SU-DHL-6 (cell line): ENCODE measurements at regions not wholly inside any gene's neighbourhood (a gene's known extent, or its start where the extent isn't known, plus 50 kb on each side); places are given as distances from the start of the nearest gene placed in this dataset.
"Not testable (repeated sequence)": the region's sequence is repeated elsewhere in the genome, so short reads cannot be mapped to it uniquely, and the experiment has no call there.

ENCODE experiments used
- H2AFZ ChIP-seq: fragments of 200-600 bp; sonication (generic); 2 replicates; pipeline ENCODE4 v1.6.1; 2014; ENCODE audit warnings: low read depth, mild to moderate bottlenecking, moderate library complexity, mixed read lengths, antibody characterized with exemption, low read length; ENCODE audit not compliant: severe bottlenecking
- H3F3A ChIP-seq: fragments of 200-600 bp; shearing (Covaris generic); 2 replicates; pipeline ENCODE4 v1.6.0; 2016; ENCODE audit warnings: antibody characterized with exemption, mild to moderate bottlenecking; ENCODE audit not compliant: insufficient read depth
- H3K27ac ChIP-seq: fragments of 200-600 bp; sonication (generic); 2 replicates; pipeline ENCODE4 v1.5.1; 2016; ENCODE audit warnings: low read depth, mild to moderate bottlenecking, low read length, moderate library complexity, mixed read lengths
- H3K27me3 ChIP-seq: fragments of 200-600 bp; sonication (generic), shearing (Covaris generic); 2 replicates; pipeline ENCODE4 v1.6.0; 2014; ENCODE audit warnings: mild to moderate bottlenecking, low read length
- H3K36me3 ChIP-seq: fragments of 200-600 bp; sonication (generic); 2 replicates; pipeline ENCODE4 v1.6.1; 2014; ENCODE audit warnings: mild to moderate bottlenecking, low read length, mixed read lengths
- H3K4me2 ChIP-seq: fragments of 300-600, 200-600 bp; shearing (Covaris generic), sonication (generic); 2 replicates; pipeline ENCODE4 v1.6.0; 2014; ENCODE audit warnings: low read length, low read depth, mild to moderate bottlenecking; ENCODE audit not compliant: poor library complexity, severe bottlenecking
- H3K4me3 ChIP-seq: fragments of 200-600 bp; sonication (generic); 2 replicates; pipeline ENCODE4 v1.5.1; 2014; ENCODE audit warnings: antibody characterized with exemption, low read length, mild to moderate bottlenecking, mixed read lengths; ENCODE audit not compliant: insufficient read depth, poor library complexity, severe bottlenecking
- H3K79me2 ChIP-seq: fragments of 200-600 bp; sonication (generic); 2 replicates; pipeline ENCODE4 v1.6.1; 2014; ENCODE audit warnings: mild to moderate bottlenecking, low read length, moderate library complexity; ENCODE audit not compliant: insufficient read depth
- H3K9ac ChIP-seq: fragments of 200-600 bp; sonication (generic); 2 replicates; pipeline ENCODE4 v1.7.0; 2014; ENCODE audit warnings: mild to moderate bottlenecking, low read length
- H3K9me2 ChIP-seq: fragments of 200-600 bp; sonication (generic); replicated peaks from 2 replicates; pipeline ENCODE4 v1.6.1; 2014; ENCODE audit warnings: low read length; ENCODE audit not compliant: insufficient read depth
- H3K9me3 ChIP-seq: fragments of 200-600 bp; sonication (generic); 2 replicates; pipeline ENCODE4 v1.6.1; 2014; ENCODE audit warnings: low read length, mixed read lengths; ENCODE audit not compliant: insufficient read depth
- H4K20me1 ChIP-seq: fragments of 200-600 bp; sonication (generic); 2 replicates; pipeline ENCODE4 v1.6.1; 2014; ENCODE audit warnings: low read depth, mild to moderate bottlenecking, antibody characterized with exemption, low read length, moderate library complexity, mixed read lengths
- CTCF ChIP-seq: fragments of 200-600 bp; sonication (generic); IDR thresholded peaks from one replicate; pipeline ENCODE4 v1.5.1; 2017; ENCODE audit warnings: antibody characterized with exemption, mild to moderate bottlenecking, low read length, moderate library complexity; ENCODE audit not compliant: insufficient read depth, poor library complexity, severe bottlenecking
- EZH2phosphoT487 ChIP-seq: fragments of 200-600 bp; sonication (generic), shearing (Covaris generic); conservative IDR thresholded peaks from 2 replicates; pipeline ENCODE4 v1.6.1; 2018; ENCODE audit warnings: mild to moderate bottlenecking, antibody characterized with exemption, low read length, moderate library complexity, mixed read lengths

- H3K4me2 ChIP-seq: no peak overlapping the region
- no peaks in the 10 kb centered on the region for H3K27me3 ChIP-seq
- no peaks in the 10 kb centered on the region for H4K20me1 ChIP-seq
- TF ChIP-seq CTCF: no peak
- TF ChIP-seq EZH2phosphoT487: no peak
- no peaks in the 10 kb centered on the region for H3K36me3 ChIP-seq
- no peaks in the 10 kb centered on the region for H3K9me2 ChIP-seq
- H2AFZ ChIP-seq: no peak overlapping the region
- no peaks in the 10 kb centered on the region for H3F3A ChIP-seq
- H3K9me3 ChIP-seq: no peaks in the 10 kb centered on the region
- H3K79me2 ChIP-seq: no peaks in the 10 kb centered on the region
- no peak overlapping the region for H3K9ac ChIP-seq
- H3K4me3 ChIP-seq: no peak overlapping the region
- H3K27ac ChIP-seq: no peak overlapping the region
These were observed 117.2 kb downstream of the SLC4A3 start for GRCh38 chr2:219744600-219744999.

- Histone ChIP-seq H3F3A (no peaks in the 10 kb centered on the region), H3K9ac (no peak overlapping the region), H3K4me3 (no peak overlapping the region), H3K4me2 (no peak overlapping the region), H3K36me3 (no peaks in the 10 kb centered on the region), H3K79me2 (no peaks in the 10 kb centered on the region), H3K27me3 (no peaks in the 10 kb centered on the region), H3K9me3 (no peaks in the 10 kb centered on the region), H2AFZ (no peak overlapping the region), H4K20me1 (no peaks in the 10 kb centered on the region), H3K9me2 (no peaks in the 10 kb centered on the region), H3K27ac (no peak overlapping the region)
- no peak for TF ChIP-seq EZH2phosphoT487
- no peak for TF ChIP-seq CTCF
These were observed 120.2 kb downstream of the SLC4A3 start for GRCh38 chr2:219747637-219748036.

- no peaks in the 10 kb centered on the region for H3K79me2 ChIP-seq
- no peak for TF ChIP-seq EZH2phosphoT487
- TF ChIP-seq CTCF: no peak
- H3K4me3 ChIP-seq: no peak overlapping the region
- H3K36me3 ChIP-seq: no peaks in the 10 kb centered on the region
- no peaks in the 10 kb centered on the region for H3F3A ChIP-seq
- no peak overlapping the region for H3K9ac ChIP-seq
- H3K27me3 ChIP-seq: no peaks in the 10 kb centered on the region
- no peaks in the 10 kb centered on the region for H4K20me1 ChIP-seq
- no peaks in the 10 kb centered on the region for H3K9me3 ChIP-seq
- no peak overlapping the region for H2AFZ ChIP-seq
- no peak overlapping the region for H3K27ac ChIP-seq
- H3K4me2 ChIP-seq: no peak overlapping the region
- no peaks in the 10 kb centered on the region for H3K9me2 ChIP-seq
These were observed 121.5 kb downstream of the SLC4A3 start for GRCh38 chr2:219748671-219749570.

GRCh38 chr2:219751121-219751520 lies 123.7 kb downstream of the SLC4A3 start:
- not testable (repeated sequence) for H3K9me3 ChIP-seq, H3K79me2 ChIP-seq, H3K4me2 ChIP-seq, H3K27ac ChIP-seq, H3K27me3 ChIP-seq, H3K36me3 ChIP-seq, H3K4me3 ChIP-seq, H3K9ac ChIP-seq, H3F3A ChIP-seq, H3K9me2 ChIP-seq, H2AFZ ChIP-seq, H4K20me1 ChIP-seq
